ENCODE measurements at regions not wholly inside any gene's neighbourhood (a gene's known extent, or its start where the extent isn't known, plus 50 kb on each side); places are given as distances from the start of the nearest gene placed in this dataset.
"Not testable (repeated sequence)": the region's sequence is repeated elsewhere in the genome, so short reads cannot be mapped to it uniquely, and the experiment has no call there.

GRCh38 chr3:25056-25455 is 171.5 kb upstream of the CHL1 start:
- H3K9me3 ChIP-seq (ENCODE audit: control insufficient read depth, low read length): peaks cover 28% of the 10 kb centered on the region
- no peak overlapping the region for H3K9ac ChIP-seq (ENCODE audit: extremely low read depth, low read length, poor library complexity, severe bottlenecking)
- no peak overlapping the region for H3K27ac ChIP-seq (ENCODE audit: low read depth, low read length)
- Mint-ChIP-seq H3K27me3 (ENCODE audit: insufficient read depth) (peaks cover 14% of the 10 kb centered on the region), H3K4me3 (no peak overlapping the region), H3K27ac (no peak overlapping the region), H3K9me3 (no peaks in the 10 kb centered on the region), H3K36me3 (ENCODE audit: low read depth) (no peaks in the 10 kb centered on the region), H3K4me1 (no peaks in the 10 kb centered on the region)
- no peaks in the 10 kb centered on the region for H3K4me1 ChIP-seq (ENCODE audit: control insufficient read depth, insufficient read depth, low read length)
- DNase-seq: no peak
- no peak overlapping the region for H3K4me3 ChIP-seq (ENCODE audit: low read length)
- TF ChIP-seq CTCF (conservative IDR thresholded peaks at IDR 0.05): no peak
- WGBS, 2 experiments (ENCODE audit: insufficient coverage in 1 of 2, insufficient read length in 1 of 2): 71 to 73% methylated on average over 2 of the region's 2 CpGs
- no peaks in the 10 kb centered on the region for H3K27me3 ChIP-seq (ENCODE audit: control insufficient read depth, insufficient read depth, low read length, poor library complexity, severe bottlenecking)
- H3K36me3 ChIP-seq (ENCODE audit: control insufficient read depth, insufficient read depth, low read length): no peaks in the 10 kb centered on the region

- not testable (repeated sequence) for H3K27me3 Mint-ChIP-seq (ENCODE audit: insufficient read depth); H3K27ac ChIP-seq (ENCODE audit: low read depth, low read length); H3K4me1 Mint-ChIP-seq; DNase-seq; H3K4me1 ChIP-seq (ENCODE audit: control insufficient read depth, insufficient read depth, low read length); H3K9ac ChIP-seq (ENCODE audit: extremely low read depth, low read length, poor library complexity, severe bottlenecking); H3K27ac Mint-ChIP-seq; H3K36me3 ChIP-seq (ENCODE audit: control insufficient read depth, insufficient read depth, low read length); H3K9me3 Mint-ChIP-seq; H3K4me3 ChIP-seq (ENCODE audit: low read length); H3K4me3 Mint-ChIP-seq; H3K27me3 ChIP-seq (ENCODE audit: control insufficient read depth, insufficient read depth, low read length, poor library complexity, severe bottlenecking); H3K36me3 Mint-ChIP-seq (ENCODE audit: low read depth)
- H3K9me3 ChIP-seq (ENCODE audit: control insufficient read depth, low read length): peaks cover 40% of the 10 kb centered on the region
- 80 to 89% methylated on average over 1 of the region's 1 CpG for WGBS, 2 experiments (ENCODE audit: insufficient coverage in 1 of 2, insufficient read length in 1 of 2)
Observed at GRCh38 chr3:35985-36384, 160.6 kb upstream of the CHL1 start.

- not testable (repeated sequence) for H3K27ac Mint-ChIP-seq; H3K4me3 Mint-ChIP-seq; H3K36me3 Mint-ChIP-seq (ENCODE audit: low read depth); H3K27ac ChIP-seq (ENCODE audit: low read depth, low read length); H3K4me3 ChIP-seq (ENCODE audit: low read length); DNase-seq; H3K4me1 Mint-ChIP-seq; H3K9ac ChIP-seq (ENCODE audit: extremely low read depth, low read length, poor library complexity, severe bottlenecking); H3K9me3 Mint-ChIP-seq; H3K4me1 ChIP-seq (ENCODE audit: control insufficient read depth, insufficient read depth, low read length); H3K36me3 ChIP-seq (ENCODE audit: control insufficient read depth, insufficient read depth, low read length); H3K27me3 ChIP-seq (ENCODE audit: control insufficient read depth, insufficient read depth, low read length, poor library complexity, severe bottlenecking)
- 35 to 62% methylated on average over 4 to 8 of the region's 9 CpGs for WGBS, 2 experiments (ENCODE audit: insufficient coverage in 1 of 2, insufficient read length in 1 of 2)
- peaks cover 11% of the 10 kb centered on the region for H3K27me3 Mint-ChIP-seq (ENCODE audit: insufficient read depth)
- peak; percentile 74 for TF ChIP-seq CTCF (conservative IDR thresholded peaks at IDR 0.05)
- peaks cover 64% of the 10 kb centered on the region for H3K9me3 ChIP-seq (ENCODE audit: control insufficient read depth, low read length)
Observed at GRCh38 chr3:42871-43744, 153.5 kb upstream of the CHL1 start.

All from endodermal cell (in vitro differentiated cells).